B cell (primary cell): ENCODE measurements at regions not wholly inside any gene's neighbourhood (a gene's known extent, or its start where the extent isn't known, plus 50 kb on each side); places are given as distances from the start of the nearest gene placed in this dataset.
A peak's percentile ranks its signal among the peaks of the same experiment; 100 is the strongest.
"Not testable (repeated sequence)": the region's sequence is repeated elsewhere in the genome, so short reads cannot be mapped to it uniquely, and the experiment has no call there.

Experiments
- ATAC-seq: fragments of 200-7000 bp; cut with Tn5 transposase; one replicate; pipeline ENCODE4 v1.10.0; 2021; ENCODE audit warnings: low read depth, mild to moderate bottlenecking, moderate number of reproducible peaks, moderate library complexity
- CTCF ChIA-PET: fragments of 350-600 bp; sonication (Branson Sonifier 250); formaldehyde crosslinking; loops from one replicate; lab custom pipeline; 2021; ENCODE audit warnings: antibody characterized with exemption, inconsistent platforms; lab: Charles Lee
- POLR2A ChIA-PET: fragments of 350-600 bp; sonication (Branson Sonifier 250); formaldehyde crosslinking; loops from one replicate; lab custom pipeline; 2021; ENCODE audit warnings: antibody characterized with exemption; lab: Charles Lee
- DNase-seq: peaks from one replicate; pipeline ENCODE4 v3.0.0; 2013
- H2AFZ ChIP-seq: 2 replicates; pipeline ENCODE4 v1.6.1; 2012; ENCODE audit warnings: mild to moderate bottlenecking, low read depth, low read length; ENCODE audit not compliant: insufficient read depth, poor library complexity, severe bottlenecking
- H3K27ac ChIP-seq, 2 donors: 1 replicate in 1 of 2; 2 replicates in 1 of 2; pipeline ENCODE4 v1.5.1; 2012 to 2013; ENCODE audit warnings: low read length in 2 of 2, mild to moderate bottlenecking in 2 of 2, moderate library complexity in 1 of 2
- H3K27me3 ChIP-seq, 4 experiments: fragments of 200-600 bp in 1 of 4; sonication (generic) in 1 of 4; replicated peaks in 1 of 4; 1 replicate in 2 of 4; 2 replicates in 2 of 4; pipeline versions ENCODE4 v1.6.1 to v1.7.0; 2013 to 2016; ENCODE audit warnings: low read length in 3 of 4, mild to moderate bottlenecking in 2 of 4, mixed read lengths in 1 of 4, moderate library complexity in 1 of 4; ENCODE audit not compliant: insufficient read depth in 4 of 4, control insufficient read depth in 3 of 4; ENCODE audit errors: control extremely low read depth in 1 of 4
- H3K36me3 ChIP-seq, 2 experiments: replicated peaks in 1 of 2; 1 replicate in 1 of 2; 2 replicates in 1 of 2; pipeline versions ENCODE4 v1.6.1 to v1.7.1; 2013; ENCODE audit warnings: low read length in 1 of 2; ENCODE audit not compliant: insufficient read depth in 2 of 2, control insufficient read depth in 1 of 2; ENCODE audit errors: control extremely low read depth in 1 of 2, extremely low read depth in 1 of 2
- H3K4me1 ChIP-seq, 2 donors: fragments of 200-600 bp in 1 of 2; sonication (generic) in 1 of 2; 1 replicate in 1 of 2; 2 replicates in 1 of 2; pipeline versions ENCODE4 v1.5.1 to v1.6.1; 2013 to 2017; ENCODE audit warnings: low read length in 2 of 2; ENCODE audit not compliant: control insufficient read depth in 2 of 2, insufficient read depth in 2 of 2
- H3K4me2 ChIP-seq: replicated peaks from 2 replicates; pipeline ENCODE3; 2012; ENCODE audit warnings: mild to moderate bottlenecking, low read depth, low read length; ENCODE audit not compliant: poor library complexity, severe bottlenecking
- H3K4me3 ChIP-seq, 5 experiments: fragments of 200-600 bp in 1 of 5; sonication (generic) in 1 of 5; 1 replicate in 3 of 5; 2 replicates in 2 of 5; pipeline versions ENCODE4 v1.5.1 to v1.7.0; 2011 to 2016; ENCODE audit warnings: low read length in 4 of 5, mild to moderate bottlenecking in 4 of 5, low read depth in 2 of 5, control low read depth in 1 of 5, moderate library complexity in 1 of 5; ENCODE audit not compliant: insufficient read depth in 1 of 5; ENCODE audit errors: control extremely low read depth in 1 of 5, extremely low read depth in 1 of 5
- H3K79me2 ChIP-seq: fragments of 200-600 bp; sonication (generic); one replicate; pipeline ENCODE4 v1.6.0; 2016; ENCODE audit warnings: low read length; ENCODE audit not compliant: control insufficient read depth, insufficient read depth
- H3K9ac ChIP-seq: fragments of 200-600 bp; sonication (generic); 2 replicates; pipeline ENCODE4 v1.6.1; 2017; ENCODE audit warnings: mild to moderate bottlenecking, low read length, moderate library complexity
- H3K9me3 ChIP-seq, 3 donors: one replicate each; pipeline versions ENCODE4 v1.6.1 to v1.7.1; 2013; ENCODE audit warnings: low read length in 2 of 3; ENCODE audit not compliant: control insufficient read depth in 2 of 3, insufficient read depth in 1 of 3; ENCODE audit errors: control extremely low read depth in 1 of 3
- H4K20me1 ChIP-seq: 2 replicates; pipeline ENCODE4 v1.6.0; 2012; ENCODE audit warnings: mild to moderate bottlenecking, low read length; ENCODE audit not compliant: insufficient read depth, control insufficient read depth, poor library complexity, severe bottlenecking
- H3K27ac Mint-ChIP-seq: one replicate; pipeline ENCODE4 v1.8.0; 2021; ENCODE audit warnings: mixed read lengths
- H3K27me3 Mint-ChIP-seq: one replicate; pipeline ENCODE4 v1.8.0; 2021; ENCODE audit warnings: mixed read lengths
- H3K4me1 Mint-ChIP-seq: one replicate; pipeline ENCODE4 v1.8.0; 2021; ENCODE audit warnings: mixed read lengths
- H3K4me3 Mint-ChIP-seq: one replicate; pipeline ENCODE4 v1.8.0; 2021; ENCODE audit warnings: mixed read lengths
- H3K9me3 Mint-ChIP-seq: one replicate; pipeline ENCODE4 v1.8.0; 2022; ENCODE audit warnings: mixed read lengths; ENCODE audit not compliant: insufficient read depth
- CTCF ChIP-seq: fragments of 200-600 bp; IDR thresholded peaks from one replicate; pipeline ENCODE4 v1.8.0; 2022; ENCODE audit warnings: antibody characterized with exemption, mild to moderate bottlenecking
- EZH2 ChIP-seq: IDR thresholded peaks from 2 replicates; pipeline ENCODE4 v1.6.1; 2012; ENCODE audit warnings: borderline replicate concordance, low read depth, mild to moderate bottlenecking, moderate library complexity, low read length; ENCODE audit not compliant: insufficient read depth, poor library complexity, severe bottlenecking
- WGBS: methylation state at CpG from one replicate; pipeline ENCODE4 v1.1.5; 2013; ENCODE audit warnings: missing lambda C conversion rate; ENCODE audit not compliant: insufficient coverage; 5-methylcytosine and 5-hydroxymethylcytosine counted together
- intact Hi-C: fragments of 100-400 bp; cut with micrococcal nuclease; formaldehyde crosslinking; loops from one replicate; pipeline ENCODE4 v1.10.0; 2022

- WGBS = 0% methylated on average over 1 of the region's 7 CpGs
Observed at GRCh38 chr18:61635901-61636528, 256.8 kb downstream of the RNF152 start.

GRCh38 chr18:61628085-61628484 lies 264.7 kb downstream of the RNF152 start:
- POLR2A ChIA-PET = no interaction called here
- Mint-ChIP-seq H3K27ac (no peak overlapping the region), H3K9me3 (no peaks in the 10 kb centered on the region), H3K4me3 (no peak overlapping the region), H3K4me1 (no peaks in the 10 kb centered on the region), H3K27me3 (peaks cover 6% of the 10 kb centered on the region)
- Histone ChIP-seq H3K4me3 (no peak overlapping the region), H3K27ac (no peak overlapping the region), H3K9me3 (no peaks in the 10 kb centered on the region), H4K20me1 (no peaks in the 10 kb centered on the region), H3K4me1 (no peaks in the 10 kb centered on the region), H3K9ac (no peak overlapping the region), H2AFZ (no peak overlapping the region), H3K79me2 (no peaks in the 10 kb centered on the region), H3K27me3 (no peaks in the 10 kb centered on the region), H3K36me3 (no peaks in the 10 kb centered on the region), H3K4me2 (no peak overlapping the region)
- ATAC-seq (no peak), DNase-seq (no peak)
- TF ChIP-seq EZH2 = no peak
- no peak for TF ChIP-seq CTCF
- 54% methylated on average over 3 of the region's 3 CpGs for WGBS
- intact Hi-C loops = no loop called here
- CTCF ChIA-PET = no interaction called here

More at GRCh38 chr18:61635901-61636528, 256.8 kb downstream of the RNF152 start:
- H3K79me2 ChIP-seq = no peaks in the 10 kb centered on the region
- H3K4me3 ChIP-seq = no peak overlapping the region
- H3K9me3 ChIP-seq = no peaks in the 10 kb centered on the region
- H3K9me3 Mint-ChIP-seq = no peaks in the 10 kb centered on the region
- H3K27me3 ChIP-seq = no peaks in the 10 kb centered on the region
- CTCF ChIA-PET = no interaction called here
- POLR2A ChIA-PET = no interaction called here
- TF ChIP-seq CTCF (peak; percentile 30), EZH2 (no peak)
- no peak overlapping the region for H3K27ac Mint-ChIP-seq
- H2AFZ ChIP-seq = no peak overlapping the region
- no peaks in the 10 kb centered on the region for H4K20me1 ChIP-seq
- no peak overlapping the region for H3K4me2 ChIP-seq
- no peak overlapping the region for H3K4me3 Mint-ChIP-seq
- no peaks in the 10 kb centered on the region for H3K4me1 ChIP-seq
- no peaks in the 10 kb centered on the region for H3K4me1 Mint-ChIP-seq
- intact Hi-C loops = no loop called here
- H3K27ac ChIP-seq = no peak overlapping the region
- H3K27me3 Mint-ChIP-seq = peaks cover 12% of the 10 kb centered on the region
- DNase-seq (peak; percentile 3), ATAC-seq (no peak)
- no peak overlapping the region for H3K9ac ChIP-seq
- no peaks in the 10 kb centered on the region for H3K36me3 ChIP-seq

- H3K27me3 Mint-ChIP-seq = peaks cover 11% of the 10 kb centered on the region
- DNase-seq, H3K36me3 ChIP-seq, H3K9me3 Mint-ChIP-seq, H2AFZ ChIP-seq, H3K4me2 ChIP-seq, H3K27ac Mint-ChIP-seq, H4K20me1 ChIP-seq, H3K79me2 ChIP-seq, ATAC-seq, H3K27ac ChIP-seq, H3K4me3 ChIP-seq, POLR2A ChIA-PET, intact Hi-C loops, H3K27me3 ChIP-seq, CTCF ChIA-PET, H3K4me1 ChIP-seq, H3K9me3 ChIP-seq, H3K4me3 Mint-ChIP-seq, H3K9ac ChIP-seq, H3K4me1 Mint-ChIP-seq: not testable (repeated sequence)
- 86% methylated on average over 3 of the region's 3 CpGs for WGBS
Observed at GRCh38 chr18:61624631-61625030, 268.2 kb downstream of the RNF152 start.
